ENCODE measurements at regions not wholly inside any gene's neighbourhood (a gene's known extent, or its start where the extent isn't known, plus 50 kb on each side); places are given as distances from the start of the nearest gene placed in this dataset.

DNA sequence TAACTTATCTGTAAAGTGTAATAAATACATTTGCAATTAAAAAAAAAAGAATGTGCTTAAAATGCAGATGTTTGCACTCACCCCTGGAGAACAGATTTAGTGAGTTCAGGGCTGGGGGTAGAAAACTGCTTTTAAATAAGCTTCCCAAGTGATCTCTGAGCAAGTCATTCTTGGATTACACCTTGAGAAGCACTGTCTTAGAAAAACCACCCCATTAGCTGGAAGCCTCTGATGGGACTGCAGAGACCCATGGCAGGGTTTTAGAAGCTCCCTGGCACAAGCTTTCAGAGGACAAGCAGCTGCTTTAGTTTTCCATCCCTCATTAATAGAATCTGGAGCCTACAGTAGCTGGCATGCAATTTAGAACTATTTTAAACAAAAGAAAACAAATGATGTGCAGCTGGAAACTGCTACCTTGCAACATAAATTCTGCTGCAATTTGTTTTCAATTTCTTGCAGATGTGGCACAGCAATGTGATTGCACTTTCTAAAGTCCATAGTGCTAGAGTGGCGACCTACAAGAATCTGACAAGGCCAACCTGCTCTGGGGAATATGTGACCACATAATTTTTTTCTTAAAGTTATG lies 141.5 kb downstream of the CDC42EP3 start:
- no peak for DNase-seq (ENCODE audit: low read depth)
- no peak overlapping the region for H3K4me3 ChIP-seq (ENCODE audit: low read depth, low read length)
- TF ChIP-seq, protein P1, sequence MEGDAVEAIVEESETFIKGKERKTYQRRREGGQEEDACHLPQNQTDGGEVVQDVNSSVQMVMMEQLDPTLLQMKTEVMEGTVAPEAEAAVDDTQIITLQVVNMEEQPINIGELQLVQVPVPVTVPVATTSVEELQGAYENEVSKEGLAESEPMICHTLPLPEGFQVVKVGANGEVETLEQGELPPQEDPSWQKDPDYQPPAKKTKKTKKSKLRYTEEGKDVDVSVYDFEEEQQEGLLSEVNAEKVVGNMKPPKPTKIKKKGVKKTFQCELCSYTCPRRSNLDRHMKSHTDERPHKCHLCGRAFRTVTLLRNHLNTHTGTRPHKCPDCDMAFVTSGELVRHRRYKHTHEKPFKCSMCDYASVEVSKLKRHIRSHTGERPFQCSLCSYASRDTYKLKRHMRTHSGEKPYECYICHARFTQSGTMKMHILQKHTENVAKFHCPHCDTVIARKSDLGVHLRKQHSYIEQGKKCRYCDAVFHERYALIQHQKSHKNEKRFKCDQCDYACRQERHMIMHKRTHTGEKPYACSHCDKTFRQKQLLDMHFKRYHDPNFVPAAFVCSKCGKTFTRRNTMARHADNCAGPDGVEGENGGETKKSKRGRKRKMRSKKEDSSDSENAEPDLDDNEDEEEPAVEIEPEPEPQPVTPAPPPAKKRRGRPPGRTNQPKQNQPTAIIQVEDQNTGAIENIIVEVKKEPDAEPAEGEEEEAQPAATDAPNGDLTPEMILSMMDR (IDR thresholded peaks at IDR 0.05; ENCODE audit: insufficient read depth, low read length) = no peak

DNA sequence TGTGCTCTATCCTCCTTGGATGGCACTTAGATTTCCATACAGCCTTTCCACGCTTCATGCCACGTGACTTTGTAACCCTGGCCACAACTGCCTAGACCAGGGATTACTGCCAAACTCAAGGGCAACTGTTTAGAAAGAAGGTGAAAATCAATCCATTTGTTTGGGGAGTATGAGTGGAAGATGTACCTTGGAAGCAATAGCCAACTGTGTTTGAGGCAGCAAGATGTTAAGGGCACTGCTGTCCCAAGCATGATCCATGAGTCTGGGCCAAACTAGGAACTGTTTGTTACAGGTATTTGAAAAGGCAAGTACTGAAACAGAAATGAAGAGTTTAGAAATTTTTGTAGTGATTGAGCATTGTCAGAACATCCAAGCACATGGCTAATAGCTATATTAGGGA lies 138.9 kb downstream of the CDC42EP3 start:
- TF ChIP-seq, protein P1 (IDR thresholded peaks at IDR 0.05; ENCODE audit: insufficient read depth, low read length) = no peak
- H3K4me3 ChIP-seq (ENCODE audit: low read depth, low read length) = no peak overlapping the region
- no peak for DNase-seq (ENCODE audit: low read depth)

DNA sequence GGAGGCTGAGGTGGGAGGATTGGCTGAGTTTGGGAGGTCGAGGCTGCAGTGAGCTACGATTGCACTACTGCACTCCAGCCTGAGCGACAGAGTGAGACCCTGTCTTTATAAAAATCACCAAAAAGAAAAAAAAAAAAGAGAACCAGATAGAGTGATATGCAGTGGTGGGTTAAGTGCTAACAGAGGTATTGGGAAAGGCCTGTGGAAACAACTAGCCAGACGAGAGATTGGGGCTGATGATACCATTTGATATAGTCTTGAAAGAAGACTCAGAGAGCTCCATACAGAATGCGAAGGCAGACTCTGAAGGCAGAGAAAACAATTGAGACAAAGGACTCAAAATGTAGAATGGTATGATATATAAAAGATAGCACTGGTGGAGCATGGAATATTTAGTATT lies 134.1 kb downstream of the CDC42EP3 start:
- no peak for DNase-seq (ENCODE audit: low read depth)
- TF ChIP-seq, protein P1 (IDR thresholded peaks at IDR 0.05; ENCODE audit: insufficient read depth, low read length) = no peak
- H3K4me3 ChIP-seq (ENCODE audit: low read depth, low read length) = no peak overlapping the region

DNA sequence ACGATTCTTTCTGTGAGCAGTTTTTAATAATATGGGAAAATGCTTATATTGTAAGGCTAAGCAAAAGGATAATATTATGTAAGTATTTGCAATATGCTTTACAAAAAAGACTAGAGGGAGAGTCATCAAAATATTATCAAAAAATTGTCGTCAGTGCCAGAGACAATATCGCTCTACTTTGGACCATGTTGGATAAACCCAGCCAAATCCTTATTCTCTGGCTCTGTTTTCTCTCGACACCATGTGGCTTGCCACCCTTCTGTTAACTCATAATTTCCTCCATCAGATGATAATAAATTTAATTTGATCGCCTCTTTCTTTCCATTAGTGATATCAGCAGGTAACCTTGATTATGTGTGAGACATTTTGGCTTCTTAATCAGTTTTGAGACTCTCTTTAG lies 129.9 kb downstream of the CDC42EP3 start:
- no peak overlapping the region for H3K4me3 ChIP-seq (ENCODE audit: low read depth, low read length)
- no peak for DNase-seq (ENCODE audit: low read depth)
- TF ChIP-seq, protein P1 (IDR thresholded peaks at IDR 0.05; ENCODE audit: insufficient read depth, low read length) = no peak

DNA sequence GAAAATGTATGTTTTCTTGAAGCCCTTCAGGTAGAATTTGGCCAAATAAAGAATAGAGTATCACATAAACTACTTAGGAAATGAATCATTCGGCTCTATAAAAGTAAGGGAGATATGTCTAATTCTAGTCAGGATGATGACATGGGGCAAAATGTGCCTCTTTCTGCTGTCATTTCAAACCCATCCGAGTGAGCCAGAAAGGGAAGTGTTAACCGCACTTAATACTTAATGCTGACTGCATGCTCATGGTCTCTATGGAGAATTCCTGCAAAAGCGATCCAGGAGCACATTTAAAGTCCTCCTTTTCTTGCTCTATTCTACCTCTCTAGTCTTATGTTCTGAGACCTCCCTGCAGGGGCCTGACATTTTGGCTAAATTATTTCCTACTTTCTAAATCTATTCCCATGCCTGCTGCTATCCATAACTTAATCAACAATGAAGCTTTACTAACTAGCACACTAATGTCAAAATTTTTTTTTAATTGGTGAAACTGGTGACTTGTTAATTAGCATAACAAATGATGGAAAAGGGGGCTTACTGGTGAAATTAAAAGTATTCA lies 127.4 kb downstream of the CDC42EP3 start:
- TF ChIP-seq, protein P1 (IDR thresholded peaks at IDR 0.05; ENCODE audit: insufficient read depth, low read length) = no peak

DNA sequence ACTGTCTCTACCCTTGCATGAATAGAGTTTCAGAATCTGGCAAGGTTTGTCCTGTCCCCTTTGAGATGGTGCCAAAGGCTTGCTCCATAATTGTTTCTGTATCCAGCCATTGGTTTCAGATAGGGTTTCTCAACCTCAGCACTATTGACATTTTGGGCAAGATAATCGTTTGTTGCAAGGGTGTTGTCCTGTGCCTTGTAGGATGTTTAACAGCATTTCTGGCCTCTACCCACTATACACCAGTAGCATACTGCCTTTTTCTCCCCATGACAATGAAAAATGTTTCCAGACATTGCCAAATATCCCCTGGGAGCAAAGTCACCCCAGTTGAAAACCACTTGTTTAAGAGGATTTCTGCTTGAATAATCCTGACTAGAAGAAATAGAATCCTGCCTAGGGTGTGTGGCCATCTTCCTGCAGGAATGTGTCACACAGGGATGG lies 126.8 kb downstream of the CDC42EP3 start:
- TF ChIP-seq, protein P1 (IDR thresholded peaks at IDR 0.05; ENCODE audit: insufficient read depth, low read length) = no peak
- H3K4me3 ChIP-seq (ENCODE audit: low read depth, low read length) = no peak overlapping the region
- DNase-seq (ENCODE audit: low read depth) = peak; percentile 31

More for the DNA sequence above, 127.4 kb downstream of the CDC42EP3 start:
- no peak for DNase-seq (ENCODE audit: low read depth)
- H3K4me3 ChIP-seq (ENCODE audit: low read depth, low read length) = no peak overlapping the region

DNA sequence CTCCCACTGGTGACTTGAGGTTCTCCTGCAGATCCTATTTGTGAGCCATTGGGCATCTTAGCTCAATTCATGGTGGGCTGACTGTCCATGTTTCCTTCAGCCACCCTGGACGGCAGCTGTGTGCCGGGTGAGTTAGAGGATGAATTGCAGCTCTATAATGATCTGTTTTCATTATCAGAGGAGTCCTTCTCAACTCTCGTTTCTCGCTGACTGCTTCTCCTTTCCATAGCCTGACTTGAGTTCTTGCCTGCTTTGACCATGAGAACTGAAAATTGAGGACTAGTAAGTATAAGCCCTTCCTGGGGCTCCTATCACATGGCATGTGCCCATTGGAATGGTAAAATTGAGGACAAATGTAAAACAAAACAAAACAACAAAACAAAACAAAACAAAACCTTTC lies 121.8 kb downstream of the CDC42EP3 start:
- TF ChIP-seq, protein P1 (IDR thresholded peaks at IDR 0.05; ENCODE audit: insufficient read depth, low read length) = no peak
- H3K4me3 ChIP-seq (ENCODE audit: low read depth, low read length) = no peak overlapping the region
- no peak for DNase-seq (ENCODE audit: low read depth)
